IMR-90 (cell line): ENCODE measurements at regions not wholly inside any gene's neighbourhood (a gene's known extent, or its start where the extent isn't known, plus 50 kb on each side); places are given as distances from the start of the nearest gene placed in this dataset.

Experiments
- ATAC-seq: fragments of 200-7000 bp; cut with Tn5 transposase; 2 replicates; pipeline ENCODE4 v1.9.1; 2020; ENCODE audit warnings: low read depth, mild to moderate bottlenecking, moderate library complexity
- BruUV-seq: library from RNA; stranded (reverse); fragments of 400-500 nt; replicated peaks from 2 replicates; lab custom pipeline; 2021; lab: Mats Ljungman, UMichigan
- CTCF ChIA-PET: fragments of 300-600 bp; formaldehyde crosslinking; extraction: SDS; loops from one replicate; lab custom pipeline; 2021; ENCODE audit warnings: antibody characterized with exemption; lab: Yijun Ruan, JAX
- POLR2A ChIA-PET: fragments of 300-600 bp; sonication (Branson Sonifier 250); formaldehyde crosslinking; loops from one replicate; lab custom pipeline; 2022; ENCODE audit warnings: antibody characterized with exemption; ENCODE audit not compliant: unreplicated experiment; lab: Charles Lee
- DNase-seq: peaks from one replicate; pipeline ENCODE4 v3.0.0; 2013
- H2AFZ ChIP-seq: replicated peaks from 2 replicates; pipeline ENCODE3; 2013; ENCODE audit warnings: low read length, mild to moderate bottlenecking; ENCODE audit not compliant: poor library complexity
- H2AK5ac ChIP-seq: 2 replicates; pipeline ENCODE4 v1.6.1; 2013; ENCODE audit warnings: low read depth, low read length, inconsistent platforms
- H2AK9ac ChIP-seq: replicated peaks from 2 replicates; pipeline ENCODE3; 2013; ENCODE audit warnings: mild to moderate bottlenecking, low read depth, low read length, moderate library complexity; ENCODE audit not compliant: poor library complexity
- H2BK120ac ChIP-seq: 2 replicates; pipeline ENCODE4 v1.6.1; 2013; ENCODE audit warnings: low read depth, low read length, inconsistent platforms
- H2BK15ac ChIP-seq: 3 replicates; pipeline ENCODE4 v1.6.1; 2013; ENCODE audit warnings: low read depth, low read length, inconsistent platforms
- H2BK20ac ChIP-seq: 2 replicates; pipeline ENCODE4 v1.6.1; 2013; ENCODE audit warnings: low read depth, mild to moderate bottlenecking, inconsistent platforms, low read length, moderate library complexity
- H2BK5ac ChIP-seq: 2 replicates; pipeline ENCODE4 v1.6.1; 2013; ENCODE audit warnings: mild to moderate bottlenecking, low read depth, low read length, inconsistent platforms; ENCODE audit not compliant: poor library complexity, severe bottlenecking
- H3K14ac ChIP-seq: replicated peaks from 2 replicates; pipeline ENCODE4 v1.6.1; 2013; ENCODE audit warnings: low read depth, low read length, inconsistent platforms
- H3K18ac ChIP-seq: 2 replicates; pipeline ENCODE4 v1.6.1; 2013; ENCODE audit warnings: low read depth, low read length, control low read depth
- H3K23ac ChIP-seq: 2 replicates; pipeline ENCODE4 v1.6.1; 2013; ENCODE audit warnings: low read depth, low read length, inconsistent platforms
- H3K27ac ChIP-seq: 2 replicates; pipeline ENCODE4 v1.5.1; 2013; ENCODE audit warnings: mild to moderate bottlenecking, control low read depth, low read length; ENCODE audit not compliant: insufficient read depth
- H3K27me3 ChIP-seq: 2 replicates; pipeline ENCODE4 v1.6.1; 2013; ENCODE audit warnings: low read length; ENCODE audit not compliant: control insufficient read depth, insufficient read depth
- H3K36me3 ChIP-seq: 2 replicates; pipeline ENCODE4 v1.6.1; 2013; ENCODE audit warnings: low read length, mixed read lengths; ENCODE audit not compliant: control insufficient read depth, insufficient read depth
- H3K4ac ChIP-seq: 2 replicates; pipeline ENCODE4 v1.6.1; 2013; ENCODE audit warnings: low read depth, low read length, inconsistent platforms
- H3K4me1 ChIP-seq: 2 replicates; pipeline ENCODE4 v1.6.1; 2013; ENCODE audit warnings: low read length, mixed read lengths; ENCODE audit not compliant: control insufficient read depth, insufficient read depth
- H3K4me2 ChIP-seq: 2 replicates; pipeline ENCODE4 v1.6.1; 2013; ENCODE audit warnings: low read depth, mild to moderate bottlenecking, control low read depth, low read length, moderate library complexity
- H3K4me3 ChIP-seq: 2 replicates; pipeline ENCODE4 v1.5.1; 2013; ENCODE audit warnings: low read depth, mild to moderate bottlenecking, control low read depth, low read length, moderate library complexity; ENCODE audit not compliant: insufficient read depth
- H3K56ac ChIP-seq: 2 replicates; pipeline ENCODE4 v1.6.1; 2013; ENCODE audit warnings: low read length, inconsistent platforms; ENCODE audit not compliant: insufficient read depth; ENCODE audit errors: extremely low read depth
- H3K79me1 ChIP-seq, 2 experiments: 2 replicates each; pipeline ENCODE4 v1.6.1; 2013; ENCODE audit warnings: low read length in 2 of 2, inconsistent platforms in 1 of 2, low read depth in 1 of 2
- H3K9ac ChIP-seq: 2 replicates; pipeline ENCODE4 v1.6.1; 2013; ENCODE audit warnings: low read depth, low read length, control low read depth
- H3K9me1 ChIP-seq: 2 replicates; pipeline ENCODE4 v1.6.1; 2013; ENCODE audit warnings: low read length, inconsistent platforms; ENCODE audit not compliant: insufficient read depth
- H3K9me3 ChIP-seq: 2 replicates; pipeline ENCODE4 v1.6.1; 2013; ENCODE audit warnings: low read length; ENCODE audit not compliant: control insufficient read depth, insufficient read depth
- H4K20me1 ChIP-seq: 2 replicates; pipeline ENCODE4 v1.6.1; 2013; ENCODE audit warnings: low read length, inconsistent platforms; ENCODE audit not compliant: insufficient read depth
- H4K5ac ChIP-seq: 2 replicates; pipeline ENCODE4 v1.6.1; 2013; ENCODE audit warnings: mild to moderate bottlenecking, low read depth, low read length, control low read depth
- H4K8ac ChIP-seq, 2 experiments: 2 replicates each; pipeline ENCODE4 v1.6.1; 2013; ENCODE audit warnings: low read depth in 2 of 2, low read length in 2 of 2, control low read depth in 1 of 2, inconsistent platforms in 1 of 2
- H4K91ac ChIP-seq: 2 replicates; pipeline ENCODE4 v1.6.1; 2013; ENCODE audit warnings: low read depth, low read length, inconsistent platforms; ENCODE audit not compliant: insufficient read depth
- BHLHE40 ChIP-seq: fragments of 150-350 bp; IDR thresholded peaks from 2 replicates; pipeline ENCODE4 v1.6.1; 2016; ENCODE audit warnings: mild to moderate bottlenecking, low read depth, low read length
- CEBPB ChIP-seq: IDR thresholded peaks from 2 replicates; pipeline ENCODE4 v1.6.1; 2012; ENCODE audit warnings: low read depth, low read length, improper control_type of control experiment
- FOS ChIP-seq: fragments of 150-350 bp; IDR thresholded peaks from 2 replicates; pipeline ENCODE4 v1.6.1; 2016; ENCODE audit warnings: low read depth, low read length
- MAFK ChIP-seq: IDR thresholded peaks from 2 replicates; pipeline ENCODE4 v1.6.1; 2012; ENCODE audit warnings: low read depth, low read length, improper control_type of control experiment
- MAZ ChIP-seq: IDR thresholded peaks from 2 replicates; pipeline ENCODE4 v1.6.1; 2012; ENCODE audit warnings: low read depth, mild to moderate bottlenecking, low read length, improper control_type of control experiment, moderate library complexity, borderline replicate concordance
- MXI1 ChIP-seq: IDR thresholded peaks from 2 replicates; pipeline ENCODE4 v1.6.1; 2012; ENCODE audit warnings: low read depth, mild to moderate bottlenecking, low read length, moderate library complexity, borderline replicate concordance
- NFE2L2 ChIP-seq: fragments of 150-350 bp; IDR thresholded peaks from 2 replicates; pipeline ENCODE4 v1.6.1; 2016; ENCODE audit warnings: low read depth, mild to moderate bottlenecking, low read length
- POLR2A ChIP-seq: IDR thresholded peaks from 2 replicates; pipeline ENCODE4 v1.6.1; 2012; ENCODE audit warnings: mild to moderate bottlenecking, low read depth, low read length
- RAD21 ChIP-seq: IDR thresholded peaks from 2 replicates; pipeline ENCODE4 v1.6.1; 2012; ENCODE audit warnings: low read length, improper control_type of control experiment
- RCOR1 ChIP-seq: IDR thresholded peaks from 2 replicates; pipeline ENCODE4 v1.6.1; 2012; ENCODE audit warnings: mild to moderate bottlenecking, low read length, improper control_type of control experiment; ENCODE audit not compliant: insufficient replicate concordance
- RFX5 ChIP-seq: IDR thresholded peaks from 2 replicates; pipeline ENCODE4 v1.8.0; 2012; ENCODE audit warnings: low read depth, mild to moderate bottlenecking, low read length, moderate library complexity
- WGBS, 2 experiments: methylation state at CpG; one replicate each; pipeline versions ENCODE4 v1.1.5 to v1.1.7; 2013; ENCODE audit warnings: missing lambda C conversion rate in 2 of 2; ENCODE audit not compliant: insufficient read length in 1 of 2; ENCODE audit errors: extremely low coverage in 2 of 2; 5-methylcytosine and 5-hydroxymethylcytosine counted together
- dilution Hi-C: fragments of 300-500 bp; cut with HindIII; formaldehyde crosslinking; loops from one replicate; pipeline ENCODE4 v1.14.3; 2018; ENCODE audit warnings: low sequenced_read_pairs; ENCODE audit not compliant: unreplicated experiment
- in situ Hi-C: fragments of 300-500 bp; cut with MboI; formaldehyde crosslinking; loops from 3 replicates; pipeline ENCODE4 v1.14.3; 2019; ENCODE audit warnings: low sequenced_read_pairs, inconsistent platforms, mixed read lengths
- intact Hi-C: fragments of 100-400 bp; cut with micrococcal nuclease; formaldehyde crosslinking; loops from 2 replicates; pipeline ENCODE4 v1.10.0; 2022
- TF ChIP-seq, protein P1 (sequence below): fragments of 150-350 bp; IDR thresholded peaks from 2 replicates; pipeline ENCODE4 v1.6.1; 2017; ENCODE audit warnings: mild to moderate bottlenecking, antibody characterized with exemption, low read length, low read depth
- TF ChIP-seq, protein P2 (sequence below): conservative IDR thresholded peaks from 2 replicates; pipeline ENCODE4 v1.5.1; 2012; ENCODE audit warnings: mild to moderate bottlenecking, low read depth, low read length, improper control_type of control experiment
- TF ChIP-seq, protein P3 (sequence below): fragments of 150-350 bp; IDR thresholded peaks from 2 replicates; pipeline ENCODE4 v1.6.1; 2016; ENCODE audit warnings: low read depth, mild to moderate bottlenecking, low read length, moderate library complexity, borderline replicate concordance

DNA sequence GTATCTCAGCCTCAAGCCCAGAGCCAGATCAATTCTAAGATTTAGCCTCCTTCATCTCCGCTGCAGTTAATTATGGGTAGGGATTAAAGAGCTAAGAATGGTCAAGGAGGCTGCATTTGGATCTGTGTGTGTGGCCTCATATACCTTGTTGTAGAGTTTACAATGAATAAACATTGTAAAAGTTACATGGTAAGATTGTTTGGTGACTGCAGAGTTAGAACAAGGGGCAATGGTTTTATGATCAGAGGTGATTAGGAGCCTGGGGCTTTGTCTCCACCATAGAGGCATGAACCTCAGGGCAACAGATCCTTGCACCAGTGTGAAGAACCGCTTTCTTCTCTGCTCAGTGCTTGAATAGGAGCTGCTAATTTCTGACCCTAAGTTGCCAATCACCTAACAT lies 77.0 kb upstream of the MARK1 start:
- DNase-seq (no peak), ATAC-seq (no peak)
- H2BK15ac ChIP-seq: no peak overlapping the region
- no peak overlapping the region for H2BK120ac ChIP-seq
- no peaks in the 10 kb centered on the region for H3K9me1 ChIP-seq
- H3K4me3 ChIP-seq: no peak overlapping the region
- H3K4ac ChIP-seq: no peak overlapping the region
- POLR2A ChIA-PET: no interaction called here
- H2AFZ ChIP-seq: no peak overlapping the region
- H3K23ac ChIP-seq: no peak overlapping the region
- no peak overlapping the region for H2BK5ac ChIP-seq
- H3K4me1 ChIP-seq: no peaks in the 10 kb centered on the region
- WGBS, 2 experiments: no CpG with 5 or more reads among the region's 2 CpGs
- no peak overlapping the region for H2AK9ac ChIP-seq
- H4K20me1 ChIP-seq: no peaks in the 10 kb centered on the region
- no peak overlapping the region for H3K14ac ChIP-seq
- H3K36me3 ChIP-seq: no peaks in the 10 kb centered on the region
- no peak overlapping the region for H3K4me2 ChIP-seq
- H4K91ac ChIP-seq: no peak overlapping the region
- H3K9ac ChIP-seq: no peak overlapping the region
- H2AK5ac ChIP-seq: no peak overlapping the region
- H3K56ac ChIP-seq: no peak overlapping the region
- CTCF ChIA-PET: no interaction called here
- H2BK20ac ChIP-seq: no peak overlapping the region
- H3K18ac ChIP-seq: no peak overlapping the region
- no peaks in the 10 kb centered on the region for H3K79me1 ChIP-seq
- H4K8ac ChIP-seq: no peak overlapping the region
- dilution Hi-C loops: no loop called here
- no peak overlapping the region for H3K27ac ChIP-seq
- no TSS peak for BruUV-seq
- TF ChIP-seq RFX5: no peak
- TF ChIP-seq, protein P1, sequence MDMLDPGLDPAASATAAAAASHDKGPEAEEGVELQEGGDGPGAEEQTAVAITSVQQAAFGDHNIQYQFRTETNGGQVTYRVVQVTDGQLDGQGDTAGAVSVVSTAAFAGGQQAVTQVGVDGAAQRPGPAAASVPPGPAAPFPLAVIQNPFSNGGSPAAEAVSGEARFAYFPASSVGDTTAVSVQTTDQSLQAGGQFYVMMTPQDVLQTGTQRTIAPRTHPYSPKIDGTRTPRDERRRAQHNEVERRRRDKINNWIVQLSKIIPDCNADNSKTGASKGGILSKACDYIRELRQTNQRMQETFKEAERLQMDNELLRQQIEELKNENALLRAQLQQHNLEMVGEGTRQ: no peak
- no peak for TF ChIP-seq RCOR1
- no peak for TF ChIP-seq MXI1
- TF ChIP-seq MAFK: no peak
- no peak for TF ChIP-seq FOS
- no peak for TF ChIP-seq POLR2A
- TF ChIP-seq, protein P2, sequence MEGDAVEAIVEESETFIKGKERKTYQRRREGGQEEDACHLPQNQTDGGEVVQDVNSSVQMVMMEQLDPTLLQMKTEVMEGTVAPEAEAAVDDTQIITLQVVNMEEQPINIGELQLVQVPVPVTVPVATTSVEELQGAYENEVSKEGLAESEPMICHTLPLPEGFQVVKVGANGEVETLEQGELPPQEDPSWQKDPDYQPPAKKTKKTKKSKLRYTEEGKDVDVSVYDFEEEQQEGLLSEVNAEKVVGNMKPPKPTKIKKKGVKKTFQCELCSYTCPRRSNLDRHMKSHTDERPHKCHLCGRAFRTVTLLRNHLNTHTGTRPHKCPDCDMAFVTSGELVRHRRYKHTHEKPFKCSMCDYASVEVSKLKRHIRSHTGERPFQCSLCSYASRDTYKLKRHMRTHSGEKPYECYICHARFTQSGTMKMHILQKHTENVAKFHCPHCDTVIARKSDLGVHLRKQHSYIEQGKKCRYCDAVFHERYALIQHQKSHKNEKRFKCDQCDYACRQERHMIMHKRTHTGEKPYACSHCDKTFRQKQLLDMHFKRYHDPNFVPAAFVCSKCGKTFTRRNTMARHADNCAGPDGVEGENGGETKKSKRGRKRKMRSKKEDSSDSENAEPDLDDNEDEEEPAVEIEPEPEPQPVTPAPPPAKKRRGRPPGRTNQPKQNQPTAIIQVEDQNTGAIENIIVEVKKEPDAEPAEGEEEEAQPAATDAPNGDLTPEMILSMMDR: no peak
- TF ChIP-seq, protein P3, sequence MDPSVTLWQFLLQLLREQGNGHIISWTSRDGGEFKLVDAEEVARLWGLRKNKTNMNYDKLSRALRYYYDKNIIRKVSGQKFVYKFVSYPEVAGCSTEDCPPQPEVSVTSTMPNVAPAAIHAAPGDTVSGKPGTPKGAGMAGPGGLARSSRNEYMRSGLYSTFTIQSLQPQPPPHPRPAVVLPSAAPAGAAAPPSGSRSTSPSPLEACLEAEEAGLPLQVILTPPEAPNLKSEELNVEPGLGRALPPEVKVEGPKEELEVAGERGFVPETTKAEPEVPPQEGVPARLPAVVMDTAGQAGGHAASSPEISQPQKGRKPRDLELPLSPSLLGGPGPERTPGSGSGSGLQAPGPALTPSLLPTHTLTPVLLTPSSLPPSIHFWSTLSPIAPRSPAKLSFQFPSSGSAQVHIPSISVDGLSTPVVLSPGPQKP: no peak
- TF ChIP-seq BHLHE40: no peak
- TF ChIP-seq CEBPB: no peak
- TF ChIP-seq MAZ: no peak
- no peak for TF ChIP-seq NFE2L2
- TF ChIP-seq RAD21: no peak
- H3K9me3 ChIP-seq: no peaks in the 10 kb centered on the region
- in situ Hi-C loops: no loop called here
- intact Hi-C loops: loop anchor here (10.0 kb wide), 1 partner anchor 616 kb away; no protein-coding TSS in a partner anchor
- H4K5ac ChIP-seq: no peak overlapping the region
- H3K27me3 ChIP-seq: no peaks in the 10 kb centered on the region
